SH-SY5Y (cell line): ENCODE measurements at regions not wholly inside any gene's neighbourhood (a gene's known extent, or its start where the extent isn't known, plus 50 kb on each side); places are given as distances from the start of the nearest gene placed in this dataset.

Source experiments
- GATA2 ChIP-seq: IDR thresholded peaks from 2 replicates; pipeline ENCODE4 v1.6.1; 2011; ENCODE audit warnings: mild to moderate bottlenecking, low read depth, low read length
- GATA3 ChIP-seq: IDR thresholded peaks from 2 replicates; pipeline ENCODE4 v1.6.1; 2011; ENCODE audit warnings: low read depth, mild to moderate bottlenecking, low read length, moderate library complexity

- TF ChIP-seq GATA3 (no peak), GATA2 (no peak)
Observed at GRCh38 chr7:67896721-67897120, 900.1 kb downstream of the TYW1 start.
